K562 (cell line): ENCODE measurements at regions not wholly inside any gene's neighbourhood (a gene's known extent, or its start where the extent isn't known, plus 50 kb on each side); places are given as distances from the start of the nearest gene placed in this dataset.

Experiments
- ATAC-seq: fragments of 200-7000 bp; cut with Tn5 transposase; 3 replicates; pipeline ENCODE4 v1.9.1; 2020; ENCODE audit warnings: moderate library complexity
- BruUV-seq: library from RNA; stranded (reverse); fragments of 400-500 nt; replicated peaks from 2 replicates; lab custom pipeline; 2021; lab: Mats Ljungman, UMichigan
- CTCF ChIA-PET: fragments of 300-600 bp; formaldehyde crosslinking; extraction: SDS; loops from one replicate; lab custom pipeline; 2021; ENCODE audit warnings: low intra/inter-chr PET ratio; lab: Yijun Ruan, JAX
- POLR2A ChIA-PET: fragments of 300-600, 350-650 bp; sonication (Branson Sonifier 250); formaldehyde crosslinking; extraction: SDS; loops from one replicate; lab custom pipeline; 2021; ENCODE audit warnings: antibody characterized with exemption, inconsistent platforms; lab: Yijun Ruan, JAX
- DNase-seq, 4 experiments: peaks; one replicate each; pipeline versions ENCODE4 v3.0.0 to v3.0.0-alpha.2; 2011 to 2018; ENCODE audit warnings: low spot score in 3 of 4, mixed read lengths in 3 of 4; ENCODE audit errors: extremely low read depth in 1 of 4
- FAIRE-seq: peaks from 2 replicates; lab custom pipeline; 2011; peaks lifted over from hg19 to GRCh38; lab: Jason Lieb, UNC
- H2AFZ ChIP-seq: 2 replicates; pipeline ENCODE4 v1.6.0; 2011; ENCODE audit warnings: low read depth, low read length, control low read depth, inconsistent platforms
- H3K27ac ChIP-seq: fragments of 200-600 bp; 3 replicates; pipeline ENCODE4 v1.8.0; 2011; ENCODE audit warnings: low read depth, mild to moderate bottlenecking, control low read depth, inconsistent platforms, low read length, moderate library complexity, mixed read lengths; ENCODE audit errors: extremely low read depth
- H3K27me3 ChIP-seq, 2 experiments: fragments of 300-600 bp in 1 of 2; 2 replicates in 1 of 2; 3 replicates in 1 of 2; pipeline versions ENCODE4 v1.6.0 to v1.8.0; 2011; ENCODE audit warnings: inconsistent platforms in 2 of 2, low read length in 2 of 2, mild to moderate bottlenecking in 1 of 2, mixed read lengths in 1 of 2, moderate library complexity in 1 of 2; ENCODE audit not compliant: control insufficient read depth in 2 of 2, insufficient read depth in 2 of 2
- H3K36me3 ChIP-seq: fragments of 300-600 bp; 3 replicates; pipeline ENCODE4 v1.8.0; 2011; ENCODE audit warnings: mild to moderate bottlenecking, low read length, inconsistent platforms; ENCODE audit not compliant: control insufficient read depth, insufficient read depth
- H3K4me1 ChIP-seq, 2 experiments: fragments of 200-600 bp in 1 of 2; replicated peaks in 1 of 2; 2 replicates in 1 of 2; 3 replicates in 1 of 2; pipeline versions ENCODE4 v1.5.1 to v1.8.0; 2011; ENCODE audit warnings: inconsistent platforms in 2 of 2, low read length in 2 of 2, mild to moderate bottlenecking in 1 of 2, mixed read lengths in 1 of 2, moderate library complexity in 1 of 2; ENCODE audit not compliant: control insufficient read depth in 2 of 2, insufficient read depth in 2 of 2
- H3K4me2 ChIP-seq: 2 replicates; pipeline ENCODE4 v1.6.1; 2011; ENCODE audit warnings: low read length, control low read depth, inconsistent platforms, mixed read lengths; ENCODE audit not compliant: insufficient read depth
- H3K4me3 ChIP-seq: fragments of 200-600 bp; sonication (generic), shearing (Covaris generic); 2 replicates; pipeline ENCODE4 v1.5.1; 2016; ENCODE audit warnings: control low read depth, inconsistent platforms
- H3K79me2 ChIP-seq: fragments of 200-600 bp; 3 replicates; pipeline ENCODE4 v1.8.0; 2011; ENCODE audit warnings: low read length, inconsistent platforms; ENCODE audit not compliant: control insufficient read depth, insufficient read depth
- H3K9ac ChIP-seq, 2 experiments: 2 replicates each; pipeline versions ENCODE4 v1.6.0 to v1.6.1; 2011; ENCODE audit warnings: low read depth in 2 of 2, low read length in 2 of 2, control low read depth in 1 of 2, inconsistent platforms in 1 of 2, mild to moderate bottlenecking in 1 of 2, mixed read lengths in 1 of 2; ENCODE audit not compliant: insufficient read depth in 1 of 2
- H3K9me1 ChIP-seq: one replicate; pipeline ENCODE4 v1.6.0; 2011; ENCODE audit warnings: inconsistent platforms, mild to moderate bottlenecking, low read length, moderate library complexity; ENCODE audit not compliant: control insufficient read depth, insufficient read depth
- H3K9me3 ChIP-seq: replicated peaks from 2 replicates; pipeline ENCODE4 v1.5.1; 2011; ENCODE audit warnings: low read depth, low read length, inconsistent platforms; ENCODE audit not compliant: control insufficient read depth, insufficient read depth
- H4K20me1 ChIP-seq: replicated peaks from 2 replicates; pipeline ENCODE4 v1.6.1; 2011; ENCODE audit warnings: low read length, inconsistent platforms, mixed read lengths; ENCODE audit not compliant: control insufficient read depth, insufficient read depth
- ATF1 ChIP-seq, 2 experiments: fragments of 450-650 bp in 1 of 2; IDR thresholded peaks; 2 replicates each; pipeline ENCODE4 v1.6.1; 2016; ENCODE audit warnings: missing compliant biosample characterization in 1 of 2, missing genetic modification characterization in 1 of 2
- BHLHE40 ChIP-seq: IDR thresholded peaks from 2 replicates; pipeline ENCODE4 v1.6.1; 2011; ENCODE audit warnings: low read length, improper control_type of control experiment
- CREM ChIP-seq: IDR thresholded peaks from 2 replicates; pipeline ENCODE4 v1.6.1; 2014; ENCODE audit warnings: antibody characterized with exemption, low read depth
- ELF1 ChIP-seq: fragments of 200-800 bp; sonication (Bioruptor generic); IDR thresholded peaks from 2 replicates; pipeline ENCODE4 v1.6.1; 2016; ENCODE audit warnings: missing genetic modification characterization, missing compliant biosample characterization
- MEIS2 ChIP-seq: fragments of 450-650 bp; IDR thresholded peaks from 2 replicates; pipeline ENCODE4 v1.6.1; 2014; ENCODE audit warnings: mild to moderate bottlenecking; ENCODE audit not compliant: partially characterized antibody
- ZNF41 ChIP-seq: fragments of 250-450 bp; sonication (Bioruptor Pico); conservative IDR thresholded peaks from 2 replicates; pipeline ENCODE4 v1.4.0; 2020; ENCODE audit warnings: mild to moderate bottlenecking
- WGBS: fragments of 100-300 bp; shearing (Covaris generic); methylation state at CpG from one replicate; pipeline ENCODE4 v1.1.6; 2016; ENCODE audit warnings: low coverage, mixed read lengths; ENCODE audit not compliant: insufficient coverage; ENCODE audit errors: missing lambda C conversion rate; 5-methylcytosine and 5-hydroxymethylcytosine counted together
- in situ Hi-C: fragments of 300-500 bp; cut with MboI; formaldehyde crosslinking; loops from 4 replicates; pipeline ENCODE4 v1.15.0; 2018; ENCODE audit warnings: inconsistent platforms, mixed read lengths
- intact Hi-C: fragments of 100-400 bp; cut with micrococcal nuclease; formaldehyde crosslinking; loops from 2 replicates; pipeline ENCODE4 v1.14.2; 2022
- TF ChIP-seq, protein P1 (sequence below): fragments of 250-450 bp; sonication (Bioruptor Pico); IDR thresholded peaks from 2 replicates; pipeline ENCODE4 v1.8.0; 2021; ENCODE audit warnings: borderline replicate concordance, mild to moderate bottlenecking, moderate library complexity; ENCODE audit not compliant: poor library complexity, severe bottlenecking
- TF ChIP-seq, protein P2 (sequence below), 2 experiments: IDR thresholded peaks in 1 of 2; conservative IDR thresholded peaks in 1 of 2; 2 replicates each; pipeline ENCODE4 v1.6.1; 2016; ENCODE audit warnings: low read depth in 2 of 2, mild to moderate bottlenecking in 1 of 2, missing compliant biosample characterization in 1 of 2, missing genetic modification characterization in 1 of 2, moderate library complexity in 1 of 2
- TF ChIP-seq, protein P3 (sequence below), 2 experiments: fragments of 450-650 bp; IDR thresholded peaks; 2 replicates each; pipeline ENCODE4 v1.6.1; 2016; ENCODE audit warnings: mild to moderate bottlenecking in 2 of 2, borderline replicate concordance in 1 of 2, low read depth in 1 of 2, moderate library complexity in 1 of 2

DNA sequence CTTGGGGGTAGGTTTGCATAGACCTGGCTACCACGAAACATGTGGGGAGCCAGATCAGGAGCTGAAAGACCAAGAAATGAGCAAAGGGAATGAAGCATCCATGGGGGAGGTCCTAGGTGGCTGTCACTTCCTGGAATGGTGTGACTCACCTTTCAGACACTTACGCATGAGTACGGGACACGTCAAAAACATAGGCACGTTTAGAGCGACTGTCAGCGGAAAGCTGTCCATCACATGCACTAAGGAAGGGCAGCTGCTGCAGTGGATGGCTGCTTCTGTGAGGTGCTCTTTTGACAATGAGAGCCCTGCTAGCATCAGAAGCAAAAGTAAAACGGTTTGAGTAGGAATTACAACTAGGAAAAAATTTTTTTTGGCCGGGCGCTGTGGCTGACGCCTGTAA lies 244.6 kb upstream of the CCDC54 start:
- Histone ChIP-seq H3K9me1 (no peaks in the 10 kb centered on the region), H3K27ac (peak overlapping the region; percentile 58; the same call in 2 of the 3 replicates), H3K36me3 (no peaks in the 10 kb centered on the region), H3K4me2 (peak overlapping the region; percentile 46; the same call in 1 of the 2 replicates), H3K79me2 (no peaks in the 10 kb centered on the region), H3K9me3 (no peaks in the 10 kb centered on the region), H3K4me1 (peaks cover 0 to 3% of the 10 kb centered on the region in 2 experiments; a peak in 2 of 5 replicates), H3K9ac (no peak overlapping the region), H2AFZ (peak overlapping the region; percentile 78), H3K4me3 (no peak overlapping the region), H4K20me1 (no peaks in the 10 kb centered on the region), H3K27me3 (no peaks in the 10 kb centered on the region; a peak in 1 of 5 replicates)
- ChIA-PET POLR2A (no interaction called here), CTCF (no interaction called here)
- ATAC-seq (peak; percentile 82), DNase-seq (peak; percentile 11 to 56 (median 17)), FAIRE-seq (no peak)
- in situ Hi-C loops, result no loop called here
- no TSS peak for BruUV-seq
- WGBS, result 13% methylated on average over 8 of the region's 11 CpGs
- intact Hi-C loops, result no loop called here
- peak; percentile 56; the same call in 1 of the 2 replicates for TF ChIP-seq ELF1 (tag)
- TF ChIP-seq ATF1 (CRISPR knock-in tag; IDR thresholded peaks at IDR 0.05), result no peak
- TF ChIP-seq ATF1 (tag; IDR thresholded peaks at IDR 0.05), result peak; percentile 75
- TF ChIP-seq, protein P1, sequence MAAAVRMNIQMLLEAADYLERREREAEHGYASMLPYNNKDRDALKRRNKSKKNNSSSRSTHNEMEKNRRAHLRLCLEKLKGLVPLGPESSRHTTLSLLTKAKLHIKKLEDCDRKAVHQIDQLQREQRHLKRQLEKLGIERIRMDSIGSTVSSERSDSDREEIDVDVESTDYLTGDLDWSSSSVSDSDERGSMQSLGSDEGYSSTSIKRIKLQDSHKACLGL, result no peak
- TF ChIP-seq MEIS2, result peak; percentile 58
- TF ChIP-seq, protein P2, sequence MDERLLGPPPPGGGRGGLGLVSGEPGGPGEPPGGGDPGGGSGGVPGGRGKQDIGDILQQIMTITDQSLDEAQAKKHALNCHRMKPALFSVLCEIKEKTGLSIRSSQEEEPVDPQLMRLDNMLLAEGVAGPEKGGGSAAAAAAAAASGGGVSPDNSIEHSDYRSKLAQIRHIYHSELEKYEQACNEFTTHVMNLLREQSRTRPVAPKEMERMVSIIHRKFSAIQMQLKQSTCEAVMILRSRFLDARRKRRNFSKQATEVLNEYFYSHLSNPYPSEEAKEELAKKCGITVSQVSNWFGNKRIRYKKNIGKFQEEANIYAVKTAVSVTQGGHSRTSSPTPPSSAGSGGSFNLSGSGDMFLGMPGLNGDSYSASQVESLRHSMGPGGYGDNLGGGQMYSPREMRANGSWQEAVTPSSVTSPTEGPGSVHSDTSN (CRISPR knock-in tag; IDR thresholded peaks at IDR 0.05; ENCODE audit: low read depth), result no peak
- TF ChIP-seq, protein P2 (tag; conservative IDR thresholded peaks at IDR 0.05; ENCODE audit: low read depth), result 0 out of 2 replicates have a peak, but pooled peaks have one; percentile 40
- peak; percentile 60; the same call in 1 of the 2 replicates for TF ChIP-seq CREM
- TF ChIP-seq, protein P3, sequence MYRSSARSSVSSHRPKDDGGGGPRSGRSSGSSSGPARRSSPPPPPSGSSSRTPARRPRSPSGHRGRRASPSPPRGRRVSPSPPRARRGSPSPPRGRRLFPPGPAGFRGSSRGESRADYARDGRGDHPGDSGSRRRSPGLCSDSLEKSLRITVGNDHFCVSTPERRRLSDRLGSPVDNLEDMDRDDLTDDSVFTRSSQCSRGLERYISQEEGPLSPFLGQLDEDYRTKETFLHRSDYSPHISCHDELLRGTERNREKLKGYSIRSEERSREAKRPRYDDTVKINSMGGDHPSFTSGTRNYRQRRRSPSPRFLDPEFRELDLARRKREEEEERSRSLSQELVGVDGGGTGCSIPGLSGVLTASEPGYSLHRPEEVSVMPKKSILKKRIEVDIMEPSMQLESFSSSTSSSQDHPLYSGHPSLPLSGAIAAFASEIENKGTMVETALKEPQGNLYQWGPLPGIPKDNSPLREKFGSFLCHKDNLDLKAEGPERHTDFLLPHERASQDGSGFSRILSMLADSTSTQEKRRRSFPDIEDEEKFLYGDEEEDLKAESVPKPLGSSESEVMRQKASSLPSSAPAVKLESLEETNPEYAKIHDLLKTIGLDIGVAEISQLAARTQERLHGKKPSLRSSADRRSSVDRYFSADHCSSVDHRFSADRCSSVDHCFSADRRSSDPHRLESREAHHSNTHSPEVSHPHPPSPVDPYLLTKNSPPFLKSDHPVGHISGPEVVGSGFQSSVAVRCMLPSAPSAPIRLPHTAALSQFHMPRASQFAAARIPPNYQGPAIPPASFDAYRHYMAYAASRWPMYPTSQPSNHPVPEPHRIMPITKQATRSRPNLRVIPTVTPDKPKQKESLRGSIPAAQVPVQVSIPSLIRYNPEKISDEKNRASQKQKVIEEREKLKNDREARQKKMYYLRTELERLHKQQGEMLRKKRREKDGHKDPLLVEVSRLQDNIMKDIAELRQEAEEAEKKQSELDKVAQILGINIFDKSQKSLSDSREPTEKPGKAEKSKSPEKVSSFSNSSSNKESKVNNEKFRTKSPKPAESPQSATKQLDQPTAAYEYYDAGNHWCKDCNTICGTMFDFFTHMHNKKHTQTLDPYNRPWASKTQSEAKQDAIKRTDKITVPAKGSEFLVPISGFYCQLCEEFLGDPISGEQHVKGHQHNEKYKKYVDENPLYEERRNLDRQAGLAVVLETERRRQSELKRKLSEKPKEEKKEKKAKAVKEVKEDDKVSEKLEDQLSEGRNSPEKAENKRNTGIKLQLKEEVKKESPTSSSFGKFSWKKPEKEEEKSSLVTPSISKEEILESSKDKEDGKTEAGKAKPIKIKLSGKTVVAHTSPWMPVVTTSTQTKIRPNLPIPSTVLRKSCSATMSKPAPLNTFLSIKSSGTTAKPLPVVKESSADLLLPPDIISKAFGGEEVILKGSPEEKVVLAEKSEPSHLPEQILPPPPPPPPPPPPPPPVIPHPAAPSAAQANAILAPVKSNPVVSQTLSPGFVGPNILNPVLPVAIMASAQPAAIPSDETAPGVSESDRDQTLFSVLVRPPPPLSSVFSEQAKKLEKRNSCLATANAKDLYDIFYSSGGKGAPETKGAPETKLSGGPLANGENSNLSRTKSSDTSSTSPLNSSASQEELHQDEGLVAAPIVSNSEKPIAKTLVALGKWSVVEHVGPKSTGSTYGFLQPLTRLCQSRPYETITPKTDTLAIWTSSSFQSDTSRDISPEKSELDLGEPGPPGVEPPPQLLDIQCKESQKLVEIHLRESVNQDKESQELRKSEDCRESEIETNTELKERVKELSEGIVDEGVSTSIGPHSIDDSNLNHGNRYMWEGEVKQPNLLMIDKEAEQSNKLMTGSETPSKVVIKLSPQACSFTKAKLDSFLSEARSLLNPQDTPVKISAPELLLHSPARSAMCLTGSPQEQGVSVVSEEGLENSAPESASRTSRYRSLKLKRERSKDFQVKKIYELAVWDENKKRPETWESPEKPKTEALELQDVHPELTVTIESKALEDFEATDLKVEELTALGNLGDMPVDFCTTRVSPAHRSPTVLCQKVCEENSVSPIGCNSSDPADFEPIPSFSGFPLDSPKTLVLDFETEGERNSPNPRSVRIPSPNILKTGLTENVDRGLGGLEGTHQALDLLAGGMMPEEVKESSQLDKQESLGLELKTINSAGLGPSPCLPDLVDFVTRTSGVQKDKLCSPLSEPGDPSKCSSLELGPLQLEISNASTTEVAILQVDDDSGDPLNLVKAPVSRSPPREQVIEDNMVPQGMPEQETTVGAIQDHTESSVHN (IDR thresholded peaks at IDR 0.05; ENCODE audit: borderline replicate concordance in 1 of 2, low read depth in 1 of 2), result no peak
- peak; percentile 84 for TF ChIP-seq BHLHE40
- TF ChIP-seq ZNF41 (CRISPR knock-in tag), result no peak
